ENCODE measurements at regions not wholly inside any gene's neighbourhood (a gene's known extent, or its start where the extent isn't known, plus 50 kb on each side); places are given as distances from the start of the nearest gene placed in this dataset.

DNA sequence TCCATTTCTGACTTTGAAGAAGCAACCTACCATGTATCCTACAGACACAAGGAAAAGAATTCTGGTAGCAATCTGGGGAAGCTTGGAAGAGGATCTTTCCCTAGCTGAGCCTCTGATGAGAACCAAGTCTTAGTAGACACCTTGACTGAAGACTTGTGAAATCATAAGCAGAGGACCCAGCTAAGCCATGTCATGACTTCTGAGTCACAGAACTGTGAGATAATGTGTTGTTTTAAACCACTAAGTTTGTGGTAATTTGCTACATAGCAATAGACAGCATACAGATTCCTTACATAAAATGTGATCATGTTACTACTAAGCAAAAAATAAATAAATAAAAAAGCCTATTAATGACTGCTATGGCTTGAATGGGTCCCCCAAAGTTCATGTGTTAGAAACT, 71.3 kb upstream of the ANKRD50 start:
- no peak overlapping the region for H3K4me3 ChIP-seq (ENCODE audit: low read depth, low read length)
- no peak for DNase-seq (ENCODE audit: low read depth)
- TF ChIP-seq CTCF (IDR thresholded peaks at IDR 0.05; ENCODE audit: insufficient read depth, low read length) = no peak

DNA sequence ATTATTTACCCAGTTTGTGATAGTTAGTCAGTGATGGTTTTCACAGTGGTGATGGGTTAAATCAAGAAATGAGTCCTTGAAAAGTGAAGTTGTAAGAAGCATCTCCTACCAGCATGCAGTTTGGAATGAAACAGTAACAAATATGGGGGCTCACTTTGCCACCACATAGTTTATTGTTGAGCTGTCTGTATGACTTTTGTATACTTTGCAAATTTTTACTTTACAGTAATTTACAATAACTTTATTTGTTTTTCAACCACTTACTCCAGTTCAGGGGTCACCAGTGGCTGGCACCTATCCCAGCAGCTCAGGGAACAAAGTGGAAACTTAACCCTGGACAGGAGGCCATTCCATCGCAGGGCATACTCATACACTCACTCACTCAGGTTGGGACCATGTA, 64.5 kb upstream of the ANKRD50 start:
- H3K4me3 ChIP-seq (ENCODE audit: low read depth, low read length) = no peak overlapping the region
- TF ChIP-seq CTCF (IDR thresholded peaks at IDR 0.05; ENCODE audit: insufficient read depth, low read length) = no peak
- DNase-seq (ENCODE audit: low read depth) = no peak

- peak; percentile 32 for DNase-seq (ENCODE audit: low read depth)
- no peak overlapping the region for H3K4me3 ChIP-seq (ENCODE audit: low read depth, low read length)
These were observed 56.2 kb upstream of the ANKRD50 start for GRCh38 chr4:124768596-124769365.

GRCh38 chr4:124762956-124763355, 50.4 kb upstream of the ANKRD50 start:
- H3K4me3 ChIP-seq (ENCODE audit: low read depth, low read length) = no peak overlapping the region

More at GRCh38 chr4:124768596-124769365, 56.2 kb upstream of the ANKRD50 start:
- TF ChIP-seq CTCF (IDR thresholded peaks at IDR 0.05; ENCODE audit: insufficient read depth, low read length) = no peak

More at GRCh38 chr4:124762956-124763355, 50.4 kb upstream of the ANKRD50 start:
- DNase-seq (ENCODE audit: low read depth) = no peak
- no peak for TF ChIP-seq CTCF (IDR thresholded peaks at IDR 0.05; ENCODE audit: insufficient read depth, low read length)
